ENCODE measurements at regions not wholly inside any gene's neighbourhood (a gene's known extent, or its start where the extent isn't known, plus 50 kb on each side); places are given as distances from the start of the nearest gene placed in this dataset.

GRCh38 chr14:85789506-85789905 is 259.6 kb downstream of the FLRT2 start:
- Mint-ChIP-seq H3K27ac (no peak overlapping the region), H3K27me3 (no peaks in the 10 kb centered on the region), H3K4me3 (no peak overlapping the region), H3K4me1 (no peaks in the 10 kb centered on the region), H3K36me3 (no peaks in the 10 kb centered on the region), H3K9me3 (no peaks in the 10 kb centered on the region)
- ATAC-seq (replicated peaks): no peak
- DNase-seq: no peak

GRCh38 chr14:85788470-85789233 is 258.7 kb downstream of the FLRT2 start:
- no peaks in the 10 kb centered on the region for H3K36me3 Mint-ChIP-seq
- H3K4me1 Mint-ChIP-seq: no peaks in the 10 kb centered on the region
- H3K9me3 Mint-ChIP-seq: no peaks in the 10 kb centered on the region
- DNase-seq (no peak), ATAC-seq (replicated peaks) (no peak)
- no peak overlapping the region for H3K27ac Mint-ChIP-seq
- H3K4me3 Mint-ChIP-seq: no peak overlapping the region
- H3K27me3 Mint-ChIP-seq: no peaks in the 10 kb centered on the region

- no peak overlapping the region for H3K4me3 Mint-ChIP-seq
- no peak overlapping the region for H3K27ac Mint-ChIP-seq
- H3K36me3 Mint-ChIP-seq: no peaks in the 10 kb centered on the region
- DNase-seq (no peak), ATAC-seq (replicated peaks) (no peak)
- H3K9me3 Mint-ChIP-seq: no peaks in the 10 kb centered on the region
- no peaks in the 10 kb centered on the region for H3K27me3 Mint-ChIP-seq
- H3K4me1 Mint-ChIP-seq: no peaks in the 10 kb centered on the region
Measured at GRCh38 chr14:85766295-85766694, 236.4 kb downstream of the FLRT2 start.

GRCh38 chr14:85764822-85765221 is 234.9 kb downstream of the FLRT2 start:
- no peaks in the 10 kb centered on the region for H3K4me1 Mint-ChIP-seq
- H3K9me3 Mint-ChIP-seq: peaks cover 0 to under 1% of the 10 kb centered on the region in 2 donors
- no peak for DNase-seq
- no peak for ATAC-seq (replicated peaks)
- no peaks in the 10 kb centered on the region for H3K36me3 Mint-ChIP-seq
- H3K27me3 Mint-ChIP-seq: no peaks in the 10 kb centered on the region
- no peak overlapping the region for H3K27ac Mint-ChIP-seq
- H3K4me3 Mint-ChIP-seq: no peak overlapping the region

GRCh38 chr14:85762526-85762925 is 232.6 kb downstream of the FLRT2 start:
- Mint-ChIP-seq H3K4me1 (no peaks in the 10 kb centered on the region), H3K27me3 (no peaks in the 10 kb centered on the region), H3K27ac (no peak overlapping the region), H3K36me3 (no peaks in the 10 kb centered on the region), H3K4me3 (no peak overlapping the region), H3K9me3 (peaks cover 0 to 4% of the 10 kb centered on the region in 2 donors)
- DNase-seq (no peak), ATAC-seq (replicated peaks) (no peak)

- DNase-seq (no peak), ATAC-seq (replicated peaks) (no peak)
- Mint-ChIP-seq H3K4me1 (no peaks in the 10 kb centered on the region), H3K27me3 (no peaks in the 10 kb centered on the region), H3K36me3 (no peaks in the 10 kb centered on the region), H3K27ac (no peak overlapping the region), H3K4me3 (no peak overlapping the region), H3K9me3 (peaks cover 3 to 4% of the 10 kb centered on the region in 2 donors)
Measured at GRCh38 chr14:85752175-85752574, 222.2 kb downstream of the FLRT2 start.

GRCh38 chr14:85744573-85744972 is 214.6 kb downstream of the FLRT2 start:
- Mint-ChIP-seq H3K27me3 (no peaks in the 10 kb centered on the region), H3K36me3 (no peaks in the 10 kb centered on the region), H3K4me3 (no peak overlapping the region), H3K9me3 (peaks cover 1 to 9% of the 10 kb centered on the region in 2 donors), H3K27ac (no peak overlapping the region), H3K4me1 (no peaks in the 10 kb centered on the region)
- no peak for ATAC-seq (replicated peaks)
- no peak for DNase-seq

- DNase-seq (no peak), ATAC-seq (replicated peaks) (no peak)
- H3K4me1 Mint-ChIP-seq: no peaks in the 10 kb centered on the region
- H3K36me3 Mint-ChIP-seq: no peaks in the 10 kb centered on the region
- no peak overlapping the region for H3K4me3 Mint-ChIP-seq
- H3K27me3 Mint-ChIP-seq: no peaks in the 10 kb centered on the region
- H3K9me3 Mint-ChIP-seq: peaks cover 0 to 3% of the 10 kb centered on the region in 2 donors
- no peak overlapping the region for H3K27ac Mint-ChIP-seq
Measured at GRCh38 chr14:85732031-85732430, 202.1 kb downstream of the FLRT2 start.

GRCh38 chr14:85731186-85731585 is 201.2 kb downstream of the FLRT2 start:
- H3K36me3 Mint-ChIP-seq: no peaks in the 10 kb centered on the region
- no peak overlapping the region for H3K27ac Mint-ChIP-seq
- ATAC-seq (replicated peaks): no peak
- no peaks in the 10 kb centered on the region for H3K27me3 Mint-ChIP-seq
- DNase-seq: no peak
- no peaks in the 10 kb centered on the region for H3K4me1 Mint-ChIP-seq
- peaks cover 0 to 3% of the 10 kb centered on the region in 2 donors for H3K9me3 Mint-ChIP-seq
- no peak overlapping the region for H3K4me3 Mint-ChIP-seq

- Mint-ChIP-seq H3K9me3 (peaks cover 0 to 3% of the 10 kb centered on the region in 2 donors), H3K4me3 (no peak overlapping the region), H3K27ac (no peak overlapping the region), H3K36me3 (no peaks in the 10 kb centered on the region), H3K27me3 (no peaks in the 10 kb centered on the region), H3K4me1 (no peaks in the 10 kb centered on the region)
- ATAC-seq (replicated peaks): no peak
- no peak for DNase-seq
Measured at GRCh38 chr14:85728476-85729065, 198.6 kb downstream of the FLRT2 start.

GRCh38 chr14:85714069-85714468 is 184.1 kb downstream of the FLRT2 start:
- Mint-ChIP-seq H3K9me3 (peaks cover 3% of the 10 kb centered on the region in 2 donors), H3K4me1 (no peaks in the 10 kb centered on the region), H3K27ac (no peak overlapping the region), H3K27me3 (no peaks in the 10 kb centered on the region), H3K36me3 (no peaks in the 10 kb centered on the region), H3K4me3 (no peak overlapping the region)
- ATAC-seq (replicated peaks): no peak
- DNase-seq: no peak

- Mint-ChIP-seq H3K27me3 (no peaks in the 10 kb centered on the region), H3K4me3 (no peak overlapping the region), H3K4me1 (no peaks in the 10 kb centered on the region), H3K9me3 (peaks cover 0 to 2% of the 10 kb centered on the region in 2 donors), H3K36me3 (no peaks in the 10 kb centered on the region), H3K27ac (no peak overlapping the region)
- ATAC-seq (replicated peaks) (no peak), DNase-seq (no peak)
Measured at GRCh38 chr14:85711620-85712019, 181.7 kb downstream of the FLRT2 start.
